GM19240 (cell line): ENCODE measurements at regions not wholly inside any gene's neighbourhood (a gene's known extent, or its start where the extent isn't known, plus 50 kb on each side); places are given as distances from the start of the nearest gene placed in this dataset.

Experiments
- DNase-seq: peaks from one replicate; pipeline ENCODE4 v3.0.0; 2011; ENCODE audit warnings: low spot score; ENCODE audit not compliant: insufficient read length

GRCh38 chr6:111957623-111958315 is 84.5 kb upstream of the FYN start:
- DNase-seq, result no peak

- DNase-seq, result no peak
Measured at GRCh38 chr6:111958534-111958933, 85.3 kb upstream of the FYN start.

DNA sequence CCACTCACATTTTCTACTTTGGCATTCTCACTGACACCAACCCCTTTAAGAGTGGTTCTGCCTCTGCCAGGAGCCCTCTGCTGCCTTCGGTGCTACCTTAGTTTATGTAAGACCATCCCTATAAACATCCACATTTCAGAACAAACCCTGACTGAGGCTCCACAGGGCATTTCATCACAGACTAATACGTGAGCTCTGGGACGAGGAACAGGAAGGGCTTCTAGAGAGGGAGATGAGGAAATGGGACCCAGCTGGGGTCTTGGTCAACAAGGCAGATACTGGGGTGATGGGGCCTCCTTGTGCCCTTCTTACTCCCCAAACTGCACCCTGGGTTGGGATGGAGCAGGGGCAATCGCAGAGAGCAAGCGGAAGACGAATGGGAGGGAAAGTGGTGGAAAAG is 86.5 kb upstream of the FYN start:
- DNase-seq, result no peak

- no peak for DNase-seq
Measured at GRCh38 chr6:111967131-111967530, 86.8 kb upstream of the CCN6 start.

GRCh38 chr6:111970426-111970825 is 83.5 kb upstream of the CCN6 start:
- DNase-seq, result no peak

- DNase-seq, result no peak
Measured at GRCh38 chr6:111971181-111971841, 82.6 kb upstream of the CCN6 start.

- no peak for DNase-seq
Measured at GRCh38 chr6:111971866-111972532, 81.9 kb upstream of the CCN6 start.

- DNase-seq, result no peak
Measured at GRCh38 chr6:111972745-111973117, 81.2 kb upstream of the CCN6 start.

DNA sequence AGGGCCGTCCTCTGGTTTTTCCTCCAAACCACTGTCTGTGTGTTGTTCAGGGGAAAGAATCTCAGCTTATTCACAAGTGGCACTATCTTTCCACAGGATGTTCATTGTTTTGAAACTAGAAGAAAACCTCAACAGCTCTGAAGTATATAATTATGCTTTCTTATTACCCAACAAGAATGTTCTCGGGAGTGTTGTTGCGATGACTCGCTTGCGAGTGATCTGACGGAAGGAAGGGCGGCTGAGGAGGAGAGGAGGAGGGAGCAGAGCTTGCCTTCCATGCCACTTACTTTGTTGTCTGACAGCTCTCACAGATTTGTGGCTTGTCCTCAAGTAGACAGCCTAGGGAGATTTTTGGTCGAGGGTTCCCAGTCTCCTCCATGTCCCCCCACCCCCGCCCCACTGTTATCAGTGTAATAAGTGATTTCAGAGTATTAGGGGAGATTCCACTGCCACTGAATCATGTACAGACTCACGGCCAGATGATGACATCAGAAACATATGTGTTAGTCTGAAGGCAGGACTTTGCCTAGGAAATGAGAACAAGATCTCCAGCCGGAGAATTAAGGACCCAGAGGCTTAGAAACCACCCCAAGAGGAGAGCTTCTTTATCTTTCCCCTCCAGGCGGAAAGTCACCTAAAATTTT is 80.7 kb upstream of the CCN6 start:
- DNase-seq, result no peak

DNA sequence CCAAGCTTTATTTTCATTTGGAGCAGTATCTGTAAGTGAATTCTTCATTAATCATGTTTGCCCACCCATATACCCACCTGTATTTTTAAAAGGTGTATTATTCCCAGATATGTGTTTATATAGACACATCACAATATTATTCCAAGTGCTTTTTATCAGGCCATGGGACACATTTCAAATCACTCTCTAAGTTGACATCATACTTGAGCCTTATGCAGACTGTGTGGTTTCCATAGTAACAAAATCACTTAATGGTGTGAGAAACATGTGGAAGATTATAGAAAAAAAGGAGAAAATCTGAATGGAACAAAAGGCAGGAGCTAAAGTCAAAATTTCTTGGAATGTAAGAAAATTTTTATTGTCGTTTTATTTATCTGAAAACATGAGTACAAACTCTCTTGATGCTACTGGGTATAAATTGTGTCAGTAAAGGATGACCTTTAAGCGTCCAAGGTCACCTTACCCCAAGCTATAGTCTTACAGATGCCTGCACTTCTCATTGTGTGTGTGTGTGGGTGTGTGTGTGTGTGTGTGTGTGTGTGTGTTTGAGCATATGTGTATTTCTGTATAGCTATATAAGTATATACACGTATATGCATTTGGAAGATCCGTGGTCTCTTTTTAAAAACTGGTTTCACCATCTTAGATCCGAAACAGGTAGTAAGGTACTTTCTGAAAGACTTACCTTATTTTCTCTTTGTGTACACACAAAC is 79.8 kb upstream of the CCN6 start:
- DNase-seq, result no peak

DNA sequence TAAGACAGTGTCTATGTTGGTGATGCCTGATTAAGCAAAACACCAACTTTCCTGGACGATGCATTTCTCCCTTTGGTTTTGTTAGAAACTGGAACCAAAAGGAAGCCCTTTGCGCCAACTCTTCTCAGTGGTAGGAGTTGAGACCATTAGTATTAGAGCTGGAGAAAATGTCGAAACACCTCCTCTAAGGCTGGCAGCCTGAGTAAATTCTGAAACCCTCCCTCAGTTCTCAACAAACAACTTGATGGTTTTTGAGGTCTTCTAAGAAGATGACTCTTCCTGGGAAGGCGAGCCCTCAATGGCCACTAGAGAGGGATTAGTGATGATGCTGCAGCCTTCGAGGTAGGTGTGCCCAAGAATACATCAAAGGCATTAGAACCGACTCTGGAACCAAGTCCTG is 78.4 kb upstream of the CCN6 start:
- no peak for DNase-seq

DNA sequence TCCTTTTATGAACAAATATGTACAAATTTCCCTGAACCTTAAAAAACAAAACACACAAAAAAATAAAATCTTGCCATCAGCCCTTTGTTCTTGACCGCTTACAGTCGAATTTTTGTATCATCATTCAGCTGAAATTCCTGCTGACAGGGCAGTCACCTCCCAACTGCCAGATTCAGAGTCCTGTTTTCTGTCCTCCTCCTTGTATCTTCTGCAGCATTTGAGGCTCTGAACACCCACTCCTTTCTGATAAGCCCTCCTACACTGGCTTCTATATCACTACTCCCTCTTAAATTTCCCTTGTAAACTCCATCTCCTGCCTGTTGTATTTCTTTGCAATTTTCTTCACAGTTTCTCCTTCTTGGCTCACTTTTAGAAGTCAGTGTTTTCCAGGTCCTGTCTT is 77.8 kb upstream of the CCN6 start:
- DNase-seq, result no peak

DNA sequence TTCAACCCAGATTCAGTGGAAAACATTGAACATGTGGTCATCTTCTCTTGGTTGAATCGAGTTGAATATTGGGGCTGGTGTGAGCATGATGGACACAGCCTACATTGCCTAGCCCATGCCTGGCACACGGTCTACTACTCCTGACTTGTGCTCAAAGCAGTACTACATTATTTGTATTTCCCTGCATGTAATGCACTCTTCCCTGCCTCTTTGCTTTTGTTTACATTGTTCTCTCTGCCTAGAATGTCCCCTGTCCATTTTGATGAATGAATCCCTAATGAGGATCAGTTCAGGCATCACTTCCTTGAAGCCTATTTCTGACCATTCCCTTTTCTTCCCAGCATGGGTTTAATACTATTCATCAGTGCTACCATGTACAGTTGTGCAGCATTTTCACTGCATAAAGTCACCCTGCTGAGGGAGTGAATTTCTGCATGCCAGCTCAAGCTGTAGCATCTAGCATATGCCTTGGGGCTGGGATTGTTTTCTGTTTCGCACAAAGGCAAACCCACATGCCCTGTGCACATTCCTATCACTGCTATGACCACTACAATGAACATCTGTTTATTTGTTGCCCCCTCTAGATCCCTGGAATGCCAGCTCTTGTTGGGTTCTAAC is 75.3 kb upstream of the CCN6 start:
- no peak for DNase-seq

DNA sequence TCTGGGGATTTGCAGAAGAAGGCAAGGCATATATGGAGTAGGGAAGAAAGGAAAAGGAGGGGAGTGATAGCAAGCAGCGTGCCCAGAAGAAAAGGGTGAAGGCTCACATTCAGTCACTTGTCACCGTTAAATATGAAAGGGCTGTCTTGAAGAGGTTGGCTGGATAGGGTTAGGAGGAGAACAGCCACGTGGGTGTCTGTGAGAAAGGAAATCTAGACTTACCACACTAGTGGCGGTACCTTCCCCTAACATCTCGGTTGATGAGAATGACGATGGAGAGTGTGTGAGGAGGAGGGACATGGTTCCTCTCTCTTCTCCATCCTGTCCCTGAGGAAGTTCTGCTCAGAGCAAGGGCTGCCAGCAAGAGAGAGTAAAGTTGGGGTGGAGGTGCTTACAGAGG is 74.3 kb upstream of the CCN6 start:
- DNase-seq, result no peak

DNA sequence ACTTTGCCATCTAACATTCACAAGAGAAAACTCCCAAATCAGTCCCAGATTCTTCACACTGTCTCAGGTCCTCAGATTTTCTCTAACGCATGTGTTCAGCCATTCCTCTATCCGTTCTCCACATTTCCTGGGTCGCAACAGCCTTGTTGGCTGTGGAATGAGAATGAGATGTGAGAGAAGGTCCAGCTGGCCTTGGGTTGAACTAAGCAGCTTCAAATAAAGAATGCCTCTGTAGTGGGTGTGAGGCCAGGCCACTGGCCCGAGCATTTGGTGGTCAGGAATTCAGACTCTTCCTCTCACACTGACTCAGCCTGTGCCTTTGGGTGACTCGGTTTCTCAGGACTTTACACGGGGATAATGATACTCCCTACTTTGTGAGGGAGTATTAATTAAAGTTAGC is 73.8 kb upstream of the CCN6 start:
- no peak for DNase-seq

DNA sequence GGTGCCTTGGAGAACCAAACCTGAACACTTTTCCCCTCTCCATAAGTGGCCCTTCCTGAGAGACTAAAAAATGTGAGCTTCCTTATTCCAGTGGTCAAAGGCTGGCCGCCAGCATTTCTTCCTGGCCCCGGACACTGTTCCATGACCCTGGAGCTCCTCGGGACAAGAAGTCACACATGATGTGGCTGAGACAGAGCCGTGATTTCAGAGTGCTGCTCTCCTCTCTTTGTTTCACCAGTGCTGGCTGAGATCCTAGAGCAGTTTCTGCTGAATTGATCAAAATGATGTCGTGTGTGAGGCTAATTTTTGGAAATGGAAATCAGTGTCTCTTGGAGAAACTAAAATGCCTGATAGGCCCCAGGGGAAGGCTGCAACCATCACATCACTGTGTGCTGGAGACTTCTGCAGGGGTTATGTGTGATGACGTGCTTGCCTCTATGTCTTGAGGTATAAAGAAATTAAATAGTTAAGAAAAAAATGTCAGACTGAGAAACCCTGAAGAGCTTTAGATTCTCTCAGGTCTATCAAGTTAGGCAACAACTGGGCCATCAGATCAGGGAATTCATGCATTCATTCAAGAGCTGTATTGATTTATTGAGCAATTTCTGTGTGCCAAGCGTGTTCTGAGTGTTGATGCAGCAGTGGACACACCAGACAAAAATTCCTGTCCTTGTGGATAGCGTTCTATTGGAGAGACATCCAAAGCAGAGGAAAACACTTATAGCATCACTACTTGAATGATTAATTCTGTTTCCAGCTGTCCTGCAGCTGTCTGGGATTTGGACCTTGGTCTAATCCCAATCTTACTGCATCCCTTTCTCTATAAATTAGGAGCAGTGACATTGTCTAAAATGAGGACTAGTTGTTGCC is 72.7 kb upstream of the CCN6 start:
- no peak for DNase-seq

GRCh38 chr6:111982681-111983080 is 71.2 kb upstream of the CCN6 start:
- DNase-seq, result no peak

DNA sequence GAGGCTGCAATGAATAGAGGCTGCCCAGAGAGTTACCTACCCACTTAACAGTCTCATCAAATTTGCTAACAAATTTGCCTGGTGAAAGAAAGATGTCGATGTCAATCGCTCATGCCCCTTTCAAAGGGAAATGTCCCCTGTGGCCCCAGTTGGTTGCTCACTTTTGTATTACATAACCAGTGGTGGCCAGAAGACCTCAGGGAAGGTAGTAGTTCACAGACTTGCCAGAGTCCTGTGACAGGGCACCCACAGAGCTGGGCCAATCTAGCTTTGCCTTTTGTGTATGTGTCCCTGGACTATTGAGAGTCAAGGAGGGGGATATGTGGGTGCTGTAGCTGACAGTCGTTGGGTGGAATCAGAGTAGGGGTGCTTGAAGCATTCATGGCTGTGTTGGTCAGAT is 70.7 kb upstream of the CCN6 start:
- DNase-seq, result no peak

- DNase-seq, result no peak
Measured at GRCh38 chr6:111984081-111984480, 69.8 kb upstream of the CCN6 start.

DNA sequence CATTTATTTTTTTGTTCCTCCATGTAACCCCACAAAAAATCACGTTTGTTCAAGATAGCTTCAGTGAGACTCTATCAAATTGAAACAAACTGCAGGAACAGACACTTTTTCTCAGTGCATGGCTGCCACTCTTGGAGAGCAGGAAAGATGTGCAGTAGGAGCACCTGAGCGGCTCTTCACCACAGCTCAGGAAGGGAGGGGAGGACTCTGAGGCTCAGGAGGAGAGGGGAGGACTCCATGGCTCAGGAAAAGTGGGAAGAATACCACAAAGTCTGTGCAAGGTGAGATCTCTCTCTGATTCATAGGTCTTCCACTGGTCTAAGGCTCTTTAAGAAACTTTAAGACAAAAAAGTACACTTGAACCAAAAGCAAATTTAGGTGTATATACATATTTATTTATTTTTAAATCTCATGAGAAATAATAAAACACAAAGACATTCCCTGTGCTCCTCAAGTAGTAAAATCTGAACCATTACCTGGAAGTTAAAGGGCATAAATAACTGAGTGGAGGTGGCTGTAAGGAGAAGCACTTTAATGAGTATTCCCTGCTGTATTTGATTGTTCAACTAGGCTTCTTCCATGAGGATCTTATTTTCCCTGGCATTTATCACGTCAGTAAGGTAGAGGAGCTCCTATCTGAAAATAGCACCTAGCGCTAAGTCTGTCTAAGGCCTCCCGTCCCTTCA is 69.2 kb upstream of the CCN6 start:
- DNase-seq, result no peak
